ENCODE measurements at regions not wholly inside any gene's neighbourhood (a gene's known extent, or its start where the extent isn't known, plus 50 kb on each side); places are given as distances from the start of the nearest gene placed in this dataset.

- TF ChIP-seq CTCF (IDR thresholded peaks at IDR 0.05): no peak
- no peak for TF ChIP-seq POLR2A (IDR thresholded peaks at IDR 0.05)
These were observed 111.5 kb upstream of the SELENOK start for GRCh38 chr3:54003136-54003535.

All from thyroid gland (tissue), 4 donors.